ENCODE measurements at regions not wholly inside any gene's neighbourhood (a gene's known extent, or its start where the extent isn't known, plus 50 kb on each side); places are given as distances from the start of the nearest gene placed in this dataset.

DNA sequence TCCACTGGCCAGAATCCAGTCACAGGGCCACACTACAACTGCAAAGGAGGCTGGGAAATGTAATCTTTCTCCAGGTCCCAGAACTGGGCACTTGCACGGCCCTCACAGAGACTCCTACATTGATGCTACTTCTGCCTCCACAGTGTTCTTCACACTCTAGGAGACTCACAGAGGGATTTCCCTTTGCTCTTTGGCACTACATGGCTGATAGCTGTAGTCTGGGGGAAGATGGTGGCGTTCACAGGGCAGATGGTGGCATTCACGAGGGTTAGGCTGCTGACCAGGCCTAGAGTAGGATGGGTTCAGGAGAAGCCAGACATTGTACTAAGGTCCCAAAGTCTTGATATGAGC lies 151.1 kb downstream of the NUAK1 start:
- TF ChIP-seq CTCF (IDR thresholded peaks at IDR 0.05; ENCODE audit: low read length), result no peak
- TF ChIP-seq EZH2 (IDR thresholded peaks at IDR 0.05; ENCODE audit: borderline replicate concordance, low read length), result no peak

Data from OCI-LY1 (cell line).